Activated T-helper 1 cell treated with anti-CD3 and anti-CD28 coated beads, Interleukin-12 subunit alpha, Interleukin-12 subunit beta, Interleukin-2, Interleukin-4 antibody, amounts not matched to agents 30 ng/mL and 10 ng/mL and 1 ng/mL, durations not matched to agents 14 hours and 24 hours and 36 hours (primary cell): ENCODE measurements at regions not wholly inside any gene's neighbourhood (a gene's known extent, or its start where the extent isn't known, plus 50 kb on each side); places are given as distances from the start of the nearest gene placed in this dataset.

Experiments used
- DNase-seq: peaks from one replicate; pipeline ENCODE4 v3.0.0; 2021; ENCODE audit warnings: low spot score
- H3K27ac Mint-ChIP-seq: one replicate; pipeline ENCODE4 v1.8.0; 2021; ENCODE audit warnings: mild to moderate bottlenecking, mixed read lengths
- H3K27me3 Mint-ChIP-seq: one replicate; pipeline ENCODE4 v1.8.0; 2022; ENCODE audit warnings: mild to moderate bottlenecking, moderate library complexity, mixed read lengths; ENCODE audit not compliant: insufficient read depth
- H3K36me3 Mint-ChIP-seq: one replicate; pipeline ENCODE4 v1.8.0; 2021; ENCODE audit warnings: low read depth, mixed read lengths
- H3K4me1 Mint-ChIP-seq: one replicate; pipeline ENCODE4 v1.8.0; 2021; ENCODE audit warnings: low read depth, mixed read lengths
- H3K4me3 Mint-ChIP-seq: one replicate; pipeline ENCODE4 v1.8.0; 2021; ENCODE audit warnings: mild to moderate bottlenecking, moderate library complexity, mixed read lengths
- H3K9me3 Mint-ChIP-seq: one replicate; pipeline ENCODE4 v1.8.0; 2021; ENCODE audit warnings: mixed read lengths
- intact Hi-C: fragments of 100-400 bp; cut with micrococcal nuclease; formaldehyde crosslinking; loops from one replicate; pipeline ENCODE4 v1.15.1; 2024

GRCh38 chrY:14139521-14139920, 83.5 kb downstream of the VCY1B start:
- H3K36me3 Mint-ChIP-seq: no peaks in the 10 kb centered on the region
- H3K4me1 Mint-ChIP-seq: no peaks in the 10 kb centered on the region
- no peaks in the 10 kb centered on the region for H3K27me3 Mint-ChIP-seq
- no peak overlapping the region for H3K4me3 Mint-ChIP-seq
- DNase-seq: no peak
- H3K27ac Mint-ChIP-seq: no peak overlapping the region
- intact Hi-C loops: no loop called here
- no peaks in the 10 kb centered on the region for H3K9me3 Mint-ChIP-seq

- no peaks in the 10 kb centered on the region for H3K9me3 Mint-ChIP-seq
- H3K36me3 Mint-ChIP-seq: no peaks in the 10 kb centered on the region
- no peaks in the 10 kb centered on the region for H3K27me3 Mint-ChIP-seq
- no peak overlapping the region for H3K4me3 Mint-ChIP-seq
- intact Hi-C loops: no loop called here
- H3K4me1 Mint-ChIP-seq: no peaks in the 10 kb centered on the region
- H3K27ac Mint-ChIP-seq: no peak overlapping the region
- DNase-seq: no peak
These were observed 89.6 kb downstream of the VCY1B start for GRCh38 chrY:14145614-14146013.

GRCh38 chrY:14182776-14183175, 126.7 kb downstream of the VCY1B start:
- Mint-ChIP-seq H3K4me3 (no peak overlapping the region), H3K27me3 (no peaks in the 10 kb centered on the region), H3K27ac (no peak overlapping the region), H3K36me3 (no peaks in the 10 kb centered on the region), H3K9me3 (no peaks in the 10 kb centered on the region), H3K4me1 (peaks cover 7% of the 10 kb centered on the region)
- DNase-seq: no peak
- intact Hi-C loops: loop anchor here (2.0 kb wide), 1 partner anchor 52 kb away; no protein-coding TSS in a partner anchor

- DNase-seq: no peak
- Mint-ChIP-seq H3K27ac (no peak overlapping the region), H3K27me3 (no peaks in the 10 kb centered on the region), H3K4me1 (no peaks in the 10 kb centered on the region), H3K36me3 (no peaks in the 10 kb centered on the region), H3K9me3 (no peaks in the 10 kb centered on the region), H3K4me3 (no peak overlapping the region)
- intact Hi-C loops: no loop called here
These were observed 166.0 kb downstream of the VCY1B start for GRCh38 chrY:14222014-14222413.

GRCh38 chrY:14231703-14232102, 175.7 kb downstream of the VCY1B start:
- no peak for DNase-seq
- no peaks in the 10 kb centered on the region for H3K4me1 Mint-ChIP-seq
- no peak overlapping the region for H3K4me3 Mint-ChIP-seq
- H3K27me3 Mint-ChIP-seq: no peaks in the 10 kb centered on the region
- intact Hi-C loops: no loop called here
- H3K36me3 Mint-ChIP-seq: no peaks in the 10 kb centered on the region
- no peaks in the 10 kb centered on the region for H3K9me3 Mint-ChIP-seq
- no peak overlapping the region for H3K27ac Mint-ChIP-seq

- no peaks in the 10 kb centered on the region for H3K9me3 Mint-ChIP-seq
- intact Hi-C loops: loop anchor here (2.0 to 5.0 kb wide), 3 partner anchors 52 to 107 kb away; no protein-coding TSS in a partner anchor
- peaks cover 2% of the 10 kb centered on the region for H3K27me3 Mint-ChIP-seq
- H3K27ac Mint-ChIP-seq: no peak overlapping the region
- no peak for DNase-seq
- H3K4me3 Mint-ChIP-seq: no peak overlapping the region
- no peaks in the 10 kb centered on the region for H3K36me3 Mint-ChIP-seq
- no peaks in the 10 kb centered on the region for H3K4me1 Mint-ChIP-seq
These were observed 179.0 kb downstream of the VCY1B start for GRCh38 chrY:14235070-14235469.

GRCh38 chrY:14238277-14238676, 182.2 kb downstream of the VCY1B start:
- no peaks in the 10 kb centered on the region for H3K36me3 Mint-ChIP-seq
- H3K27me3 Mint-ChIP-seq: peaks cover 2% of the 10 kb centered on the region
- DNase-seq: no peak
- intact Hi-C loops: loop anchor here (5.0 kb wide), 1 partner anchor 104 kb away; no protein-coding TSS in a partner anchor
- H3K27ac Mint-ChIP-seq: no peak overlapping the region
- H3K9me3 Mint-ChIP-seq: no peaks in the 10 kb centered on the region
- H3K4me1 Mint-ChIP-seq: no peaks in the 10 kb centered on the region
- H3K4me3 Mint-ChIP-seq: no peak overlapping the region

GRCh38 chrY:14246948-14247347, 190.9 kb downstream of the VCY1B start:
- intact Hi-C loops: no loop called here
- H3K4me3 Mint-ChIP-seq: no peak overlapping the region
- no peak for DNase-seq
- H3K36me3 Mint-ChIP-seq: no peaks in the 10 kb centered on the region
- no peaks in the 10 kb centered on the region for H3K4me1 Mint-ChIP-seq
- H3K27ac Mint-ChIP-seq: no peak overlapping the region
- peaks cover 5% of the 10 kb centered on the region for H3K27me3 Mint-ChIP-seq
- H3K9me3 Mint-ChIP-seq: peaks cover 3% of the 10 kb centered on the region

GRCh38 chrY:14248878-14249576, 193.0 kb downstream of the VCY1B start:
- no peak overlapping the region for H3K4me3 Mint-ChIP-seq
- H3K9me3 Mint-ChIP-seq: peaks cover 3% of the 10 kb centered on the region
- no peaks in the 10 kb centered on the region for H3K36me3 Mint-ChIP-seq
- peaks cover 5% of the 10 kb centered on the region for H3K27me3 Mint-ChIP-seq
- intact Hi-C loops: no loop called here
- H3K4me1 Mint-ChIP-seq: no peaks in the 10 kb centered on the region
- no peak for DNase-seq
- H3K27ac Mint-ChIP-seq: no peak overlapping the region

GRCh38 chrY:14255965-14256816, 200.2 kb downstream of the VCY1B start:
- Mint-ChIP-seq H3K27me3 (no peaks in the 10 kb centered on the region), H3K9me3 (no peaks in the 10 kb centered on the region), H3K36me3 (no peaks in the 10 kb centered on the region), H3K4me3 (peak overlapping the region; percentile 75), H3K4me1 (peaks cover 9% of the 10 kb centered on the region), H3K27ac (peak overlapping the region; percentile 77)
- intact Hi-C loops: no loop called here
- no peak for DNase-seq

- intact Hi-C loops: no loop called here
- DNase-seq: no peak
- Mint-ChIP-seq H3K36me3 (no peaks in the 10 kb centered on the region), H3K27ac (peak overlapping the region; percentile 77), H3K27me3 (no peaks in the 10 kb centered on the region), H3K4me3 (peak overlapping the region; percentile 75), H3K9me3 (no peaks in the 10 kb centered on the region), H3K4me1 (peaks cover 9% of the 10 kb centered on the region)
These were observed 200.8 kb downstream of the VCY1B start for GRCh38 chrY:14256817-14257168.

- Mint-ChIP-seq H3K4me3 (no peak overlapping the region), H3K36me3 (no peaks in the 10 kb centered on the region), H3K4me1 (no peaks in the 10 kb centered on the region), H3K9me3 (peaks cover 10% of the 10 kb centered on the region), H3K27me3 (peaks cover 7% of the 10 kb centered on the region), H3K27ac (no peak overlapping the region)
- intact Hi-C loops: no loop called here
- no peak for DNase-seq
These were observed 221.0 kb downstream of the VCY1B start for GRCh38 chrY:14277029-14277428.

- H3K4me1 Mint-ChIP-seq: no peaks in the 10 kb centered on the region
- H3K9me3 Mint-ChIP-seq: no peaks in the 10 kb centered on the region
- intact Hi-C loops: no loop called here
These were observed 233.5 kb upstream of the NLGN4Y start for GRCh38 chrY:14290656-14291375.

More at GRCh38 chrY:14290656-14291375, 233.5 kb upstream of the NLGN4Y start:
- Mint-ChIP-seq H3K36me3 (no peaks in the 10 kb centered on the region), H3K27ac (no peak overlapping the region), H3K4me3 (no peak overlapping the region), H3K27me3 (peaks cover 3% of the 10 kb centered on the region)
- DNase-seq: no peak
